ENCODE measurements at regions not wholly inside any gene's neighbourhood (a gene's known extent, or its start where the extent isn't known, plus 50 kb on each side); places are given as distances from the start of the nearest gene placed in this dataset.

- H3K36me3 ChIP-seq (ENCODE audit: control insufficient read depth, insufficient read depth, low read length) = no peaks in the 10 kb centered on the region
- H3K4me1 ChIP-seq (ENCODE audit: control insufficient read depth, insufficient read depth, low read length) = no peaks in the 10 kb centered on the region
- H3K9ac ChIP-seq (ENCODE audit: low read length) = no peak overlapping the region
- H3K27me3 ChIP-seq (ENCODE audit: control insufficient read depth, insufficient read depth, low read length) = no peaks in the 10 kb centered on the region
- H3K9me3 ChIP-seq (ENCODE audit: control insufficient read depth, insufficient read depth, low read depth, low read length) = no peaks in the 10 kb centered on the region
- H3K27ac ChIP-seq (ENCODE audit: low read depth, low read length) = no peak overlapping the region
- H3K4me3 ChIP-seq (ENCODE audit: low read depth, low read length) = no peak overlapping the region
These were observed 301.6 kb upstream of the NRP1 start for GRCh38 chr10:33635967-33636515.

- Histone ChIP-seq H3K9ac (ENCODE audit: low read length) (no peak overlapping the region), H3K36me3 (ENCODE audit: control insufficient read depth, insufficient read depth, low read length) (no peaks in the 10 kb centered on the region), H3K4me1 (ENCODE audit: control insufficient read depth, insufficient read depth, low read length) (no peaks in the 10 kb centered on the region; the same call in 1 of the 2 replicates), H3K27ac (ENCODE audit: low read depth, low read length) (no peak overlapping the region), H3K9me3 (ENCODE audit: control insufficient read depth, insufficient read depth, low read depth, low read length) (no peaks in the 10 kb centered on the region), H3K4me3 (ENCODE audit: low read depth, low read length) (no peak overlapping the region), H3K27me3 (ENCODE audit: control insufficient read depth, insufficient read depth, low read length) (no peaks in the 10 kb centered on the region)
These were observed 298.0 kb upstream of the NRP1 start for GRCh38 chr10:33632432-33632831.

GRCh38 chr10:33631991-33632390 lies 297.5 kb upstream of the NRP1 start:
- H3K36me3 ChIP-seq (ENCODE audit: control insufficient read depth, insufficient read depth, low read length) = no peaks in the 10 kb centered on the region
- no peaks in the 10 kb centered on the region for H3K27me3 ChIP-seq (ENCODE audit: control insufficient read depth, insufficient read depth, low read length)
- no peak overlapping the region for H3K4me3 ChIP-seq (ENCODE audit: low read depth, low read length)

GRCh38 chr10:33630761-33631160 lies 296.3 kb upstream of the NRP1 start:
- Histone ChIP-seq H3K4me1 (ENCODE audit: control insufficient read depth, insufficient read depth, low read length) (no peaks in the 10 kb centered on the region; the same call in 1 of the 2 replicates), H3K36me3 (ENCODE audit: control insufficient read depth, insufficient read depth, low read length) (no peaks in the 10 kb centered on the region), H3K9ac (ENCODE audit: low read length) (no peak overlapping the region), H3K27me3 (ENCODE audit: control insufficient read depth, insufficient read depth, low read length) (no peaks in the 10 kb centered on the region), H3K4me3 (ENCODE audit: low read depth, low read length) (no peak overlapping the region), H3K9me3 (ENCODE audit: control insufficient read depth, insufficient read depth, low read depth, low read length) (no peaks in the 10 kb centered on the region), H3K27ac (ENCODE audit: low read depth, low read length) (no peak overlapping the region)

More at GRCh38 chr10:33631991-33632390, 297.5 kb upstream of the NRP1 start:
- no peaks in the 10 kb centered on the region; the same call in 1 of the 2 replicates for H3K4me1 ChIP-seq (ENCODE audit: control insufficient read depth, insufficient read depth, low read length)
- no peaks in the 10 kb centered on the region for H3K9me3 ChIP-seq (ENCODE audit: control insufficient read depth, insufficient read depth, low read depth, low read length)
- no peak overlapping the region for H3K27ac ChIP-seq (ENCODE audit: low read depth, low read length)
- H3K9ac ChIP-seq (ENCODE audit: low read length) = no peak overlapping the region

- no peaks in the 10 kb centered on the region for H3K27me3 ChIP-seq (ENCODE audit: control insufficient read depth, insufficient read depth, low read length)
- H3K9me3 ChIP-seq (ENCODE audit: control insufficient read depth, insufficient read depth, low read depth, low read length) = no peaks in the 10 kb centered on the region
- H3K9ac ChIP-seq (ENCODE audit: low read length) = no peak overlapping the region
- no peak overlapping the region for H3K27ac ChIP-seq (ENCODE audit: low read depth, low read length)
- no peaks in the 10 kb centered on the region for H3K36me3 ChIP-seq (ENCODE audit: control insufficient read depth, insufficient read depth, low read length)
- H3K4me1 ChIP-seq (ENCODE audit: control insufficient read depth, insufficient read depth, low read length) = no peaks in the 10 kb centered on the region; the same call in 1 of the 2 replicates
- no peak overlapping the region for H3K4me3 ChIP-seq (ENCODE audit: low read depth, low read length)
These were observed 293.1 kb upstream of the NRP1 start for GRCh38 chr10:33627611-33628010.

- Histone ChIP-seq H3K9me3 (ENCODE audit: control insufficient read depth, insufficient read depth, low read depth, low read length) (no peaks in the 10 kb centered on the region), H3K36me3 (ENCODE audit: control insufficient read depth, insufficient read depth, low read length) (no peaks in the 10 kb centered on the region), H3K27me3 (ENCODE audit: control insufficient read depth, insufficient read depth, low read length) (no peaks in the 10 kb centered on the region), H3K27ac (ENCODE audit: low read depth, low read length) (no peak overlapping the region), H3K9ac (ENCODE audit: low read length) (no peak overlapping the region), H3K4me1 (ENCODE audit: control insufficient read depth, insufficient read depth, low read length) (no peaks in the 10 kb centered on the region; the same call in 1 of the 2 replicates), H3K4me3 (ENCODE audit: low read depth, low read length) (no peak overlapping the region)
These were observed 292.5 kb upstream of the NRP1 start for GRCh38 chr10:33626798-33627466.

GRCh38 chr10:33623669-33624068 lies 289.2 kb upstream of the NRP1 start:
- Histone ChIP-seq H3K9me3 (ENCODE audit: control insufficient read depth, insufficient read depth, low read depth, low read length) (peaks cover 3% of the 10 kb centered on the region), H3K36me3 (ENCODE audit: control insufficient read depth, insufficient read depth, low read length) (no peaks in the 10 kb centered on the region), H3K4me3 (ENCODE audit: low read depth, low read length) (no peak overlapping the region), H3K4me1 (ENCODE audit: control insufficient read depth, insufficient read depth, low read length) (no peaks in the 10 kb centered on the region; the same call in 1 of the 2 replicates), H3K9ac (ENCODE audit: low read length) (no peak overlapping the region), H3K27me3 (ENCODE audit: control insufficient read depth, insufficient read depth, low read length) (no peaks in the 10 kb centered on the region), H3K27ac (ENCODE audit: low read depth, low read length) (no peak overlapping the region)

GRCh38 chr10:33621101-33621500 lies 286.6 kb upstream of the NRP1 start:
- Histone ChIP-seq H3K9ac (ENCODE audit: low read length) (no peak overlapping the region), H3K27me3 (ENCODE audit: control insufficient read depth, insufficient read depth, low read length) (no peaks in the 10 kb centered on the region), H3K4me3 (ENCODE audit: low read depth, low read length) (no peak overlapping the region), H3K9me3 (ENCODE audit: control insufficient read depth, insufficient read depth, low read depth, low read length) (peaks cover 3% of the 10 kb centered on the region), H3K27ac (ENCODE audit: low read depth, low read length) (no peak overlapping the region), H3K36me3 (ENCODE audit: control insufficient read depth, insufficient read depth, low read length) (no peaks in the 10 kb centered on the region), H3K4me1 (ENCODE audit: control insufficient read depth, insufficient read depth, low read length) (no peaks in the 10 kb centered on the region)

GRCh38 chr10:33618196-33618595 lies 283.7 kb upstream of the NRP1 start:
- H3K4me1 ChIP-seq (ENCODE audit: control insufficient read depth, insufficient read depth, low read length) = no peaks in the 10 kb centered on the region
- no peak overlapping the region for H3K27ac ChIP-seq (ENCODE audit: low read depth, low read length)
- no peaks in the 10 kb centered on the region for H3K36me3 ChIP-seq (ENCODE audit: control insufficient read depth, insufficient read depth, low read length)
- no peaks in the 10 kb centered on the region for H3K27me3 ChIP-seq (ENCODE audit: control insufficient read depth, insufficient read depth, low read length)
- no peak overlapping the region for H3K9ac ChIP-seq (ENCODE audit: low read length)
- H3K9me3 ChIP-seq (ENCODE audit: control insufficient read depth, insufficient read depth, low read depth, low read length) = peaks cover 3% of the 10 kb centered on the region
- H3K4me3 ChIP-seq (ENCODE audit: low read depth, low read length) = no peak overlapping the region

- Histone ChIP-seq H3K4me1 (ENCODE audit: control insufficient read depth, insufficient read depth, low read length) (no peaks in the 10 kb centered on the region), H3K36me3 (ENCODE audit: control insufficient read depth, insufficient read depth, low read length) (no peaks in the 10 kb centered on the region), H3K27ac (ENCODE audit: low read depth, low read length) (no peak overlapping the region), H3K9ac (ENCODE audit: low read length) (no peak overlapping the region), H3K27me3 (ENCODE audit: control insufficient read depth, insufficient read depth, low read length) (no peaks in the 10 kb centered on the region), H3K9me3 (ENCODE audit: control insufficient read depth, insufficient read depth, low read depth, low read length) (peaks cover 3% of the 10 kb centered on the region), H3K4me3 (ENCODE audit: low read depth, low read length) (no peak overlapping the region)
These were observed 283.1 kb upstream of the NRP1 start for GRCh38 chr10:33617381-33618080.

GRCh38 chr10:33616956-33617355 lies 282.5 kb upstream of the NRP1 start:
- Histone ChIP-seq H3K4me1 (ENCODE audit: control insufficient read depth, insufficient read depth, low read length) (no peaks in the 10 kb centered on the region), H3K27me3 (ENCODE audit: control insufficient read depth, insufficient read depth, low read length) (no peaks in the 10 kb centered on the region), H3K4me3 (ENCODE audit: low read depth, low read length) (no peak overlapping the region), H3K27ac (ENCODE audit: low read depth, low read length) (no peak overlapping the region), H3K9me3 (ENCODE audit: control insufficient read depth, insufficient read depth, low read depth, low read length) (peaks cover 6% of the 10 kb centered on the region), H3K36me3 (ENCODE audit: control insufficient read depth, insufficient read depth, low read length) (no peaks in the 10 kb centered on the region), H3K9ac (ENCODE audit: low read length) (no peak overlapping the region)
